SK-N-SH (cell line): ENCODE measurements at regions not wholly inside any gene's neighbourhood (a gene's known extent, or its start where the extent isn't known, plus 50 kb on each side); places are given as distances from the start of the nearest gene placed in this dataset.

Source experiments
- CTCF ChIA-PET: fragments of 300-600, 350-600 bp; formaldehyde crosslinking; extraction: SDS; loops from one replicate; lab custom pipeline; 2021; lab: Yijun Ruan, JAX
- POLR2A ChIA-PET: fragments of 350-600 bp; sonication (Branson Sonifier 250); formaldehyde crosslinking; extraction: SDS; loops from one replicate; lab custom pipeline; 2020; ENCODE audit warnings: antibody characterized with exemption, inconsistent platforms; lab: Yijun Ruan, JAX
- DNase-seq: peaks from one replicate; pipeline ENCODE4 v3.0.0; 2012
- H2AFZ ChIP-seq: fragments of 200-600 bp; sonication (generic); 2 replicates; pipeline ENCODE4 v1.8.1; 2016; ENCODE audit warnings: antibody characterized with exemption, mild to moderate bottlenecking, low read depth
- H3F3A ChIP-seq: fragments of 200-600 bp; sonication (generic); replicated peaks from 2 replicates; pipeline ENCODE3; 2016; ENCODE audit warnings: antibody characterized with exemption, mild to moderate bottlenecking; ENCODE audit not compliant: insufficient read depth
- H3K27ac ChIP-seq, 2 experiments: fragments of 200-500 bp in 1 of 2; fragments of 200-600 bp in 1 of 2; sonication (Bioruptor generic) in 1 of 2; sonication (generic), shearing (Covaris generic) in 1 of 2; 2 replicates each; pipeline versions ENCODE4 v1.5.1 to v1.6.1; 2014 to 2016; ENCODE audit warnings: low read depth in 2 of 2, inconsistent platforms in 1 of 2, low read length in 1 of 2, mild to moderate bottlenecking in 1 of 2, mixed read lengths in 1 of 2
- H3K27me3 ChIP-seq: fragments of 200-600 bp; sonication (generic), shearing (Covaris generic); 2 replicates; pipeline ENCODE4 v1.6.1; 2016; ENCODE audit warnings: mixed run types; ENCODE audit not compliant: insufficient read depth
- H3K36me3 ChIP-seq, 2 experiments: fragments of 200-500 bp in 1 of 2; fragments of 200-600 bp in 1 of 2; sonication (Bioruptor generic) in 1 of 2; sonication (generic) in 1 of 2; replicated peaks in 1 of 2; 2 replicates each; pipeline versions ENCODE3 to v1.5.1; 2014 to 2016; ENCODE audit warnings: low read length in 1 of 2, mild to moderate bottlenecking in 1 of 2; ENCODE audit not compliant: insufficient read depth in 2 of 2, control insufficient read depth in 1 of 2
- H3K4me1 ChIP-seq, 2 experiments: fragments of 200-500 bp in 1 of 2; fragments of 200-600 bp in 1 of 2; sonication (Bioruptor generic) in 1 of 2; sonication (generic), shearing (Covaris generic) in 1 of 2; 2 replicates each; pipeline versions ENCODE4 v1.5.1 to v1.6.1; 2014 to 2016; ENCODE audit warnings: low read depth in 1 of 2, low read length in 1 of 2, mixed run types in 1 of 2; ENCODE audit not compliant: insufficient read depth in 2 of 2, control insufficient read depth in 1 of 2
- H3K4me2 ChIP-seq: fragments of 200-600 bp; sonication (generic), shearing (Covaris generic); 2 replicates; pipeline ENCODE4 v1.6.1; 2017; ENCODE audit warnings: mixed run types
- H3K4me3 ChIP-seq, 2 experiments: fragments of 200-500 bp in 1 of 2; fragments of 200-600 bp in 1 of 2; sonication (Bioruptor generic) in 1 of 2; sonication (generic), shearing (Covaris generic) in 1 of 2; 2 replicates each; pipeline versions ENCODE4 v1.5.1 to v1.8.1; 2014 to 2016; ENCODE audit warnings: low read depth in 2 of 2, inconsistent platforms in 1 of 2, low read length in 1 of 2, mild to moderate bottlenecking in 1 of 2, mixed read lengths in 1 of 2, moderate library complexity in 1 of 2
- H3K79me2 ChIP-seq: fragments of 200-600 bp; sonication (generic); 2 replicates; pipeline ENCODE4 v1.8.1; 2017; ENCODE audit warnings: mild to moderate bottlenecking; ENCODE audit not compliant: insufficient read depth
- H3K9ac ChIP-seq: fragments of 200-600 bp; sonication (generic); 2 replicates; pipeline ENCODE4 v1.6.1; 2017; ENCODE audit warnings: mixed run types
- H3K9me2 ChIP-seq: fragments of 200-600 bp; sonication (generic); 2 replicates; pipeline ENCODE4 v1.6.1; 2017; ENCODE audit warnings: mixed run types
- H3K9me3 ChIP-seq: fragments of 200-600 bp; sonication (generic); 2 replicates; pipeline ENCODE4 v1.6.1; 2017; ENCODE audit warnings: mixed run types, mild to moderate bottlenecking, moderate library complexity
- H4K20me1 ChIP-seq: fragments of 200-600 bp; sonication (generic); 2 replicates; pipeline ENCODE4 v1.6.1; 2017; ENCODE audit warnings: mild to moderate bottlenecking, mixed run types; ENCODE audit not compliant: insufficient read depth
- ELF1 ChIP-seq: IDR thresholded peaks from 2 replicates; pipeline ENCODE4 v1.4.0; 2012
- EP300 ChIP-seq, 2 experiments: IDR thresholded peaks; 2 replicates each; pipeline versions ENCODE4 v1.4.0 to v1.6.1; 2012; ENCODE audit warnings: borderline replicate concordance in 1 of 2, low read depth in 1 of 2, low read length in 1 of 2
- EZH2phosphoT487 ChIP-seq: fragments of 200-600 bp; sonication (generic); IDR thresholded peaks from 2 replicates; pipeline ENCODE4 v1.6.1; 2017; ENCODE audit warnings: low read depth, mixed run types, mild to moderate bottlenecking, antibody characterized with exemption, moderate library complexity, borderline replicate concordance
- FOSL2 ChIP-seq: IDR thresholded peaks from 2 replicates; pipeline ENCODE4 v1.4.0; 2012; ENCODE audit warnings: low read depth, mild to moderate bottlenecking, moderate library complexity, borderline replicate concordance
- FOXM1 ChIP-seq: IDR thresholded peaks from 2 replicates; pipeline ENCODE4 v1.4.0; 2012; ENCODE audit warnings: low read depth, mild to moderate bottlenecking
- GABPA ChIP-seq: IDR thresholded peaks from 2 replicates; pipeline ENCODE4 v1.4.0; 2012; ENCODE audit warnings: low read depth, mild to moderate bottlenecking
- GATA2 ChIP-seq: sonication (generic); formaldehyde crosslinking; IDR thresholded peaks from 2 replicates; pipeline ENCODE4 v1.5.0; 2020; ENCODE audit warnings: mild to moderate bottlenecking, missing genetic modification reagents
- IRF3 ChIP-seq: fragments of 150-350 bp; IDR thresholded peaks from 2 replicates; pipeline ENCODE4 v1.6.1; 2016; ENCODE audit warnings: mild to moderate bottlenecking, low read depth, low read length
- MXI1 ChIP-seq: IDR thresholded peaks from 2 replicates; pipeline ENCODE4 v1.6.1; 2012; ENCODE audit warnings: mild to moderate bottlenecking, low read depth, low read length, improper control_type of control experiment
- NRF1 ChIP-seq: IDR thresholded peaks from 2 replicates; pipeline ENCODE4 v1.6.1; 2012; ENCODE audit warnings: low read depth, mild to moderate bottlenecking, low read length
- RFX5 ChIP-seq: IDR thresholded peaks from 2 replicates; pipeline ENCODE4 v1.6.1; 2012; ENCODE audit warnings: mild to moderate bottlenecking, improper control_type of control experiment, low read length
- SMC3 ChIP-seq: IDR thresholded peaks from 2 replicates; pipeline ENCODE4 v1.6.1; 2012; ENCODE audit warnings: low read depth, low read length, improper control_type of control experiment
- USF1 ChIP-seq: IDR thresholded peaks from 2 replicates; pipeline ENCODE4 v1.4.0; 2012; ENCODE audit warnings: low read depth, borderline replicate concordance
- YY1 ChIP-seq: IDR thresholded peaks from 2 replicates; pipeline ENCODE4 v1.4.0; 2012; ENCODE audit warnings: low read depth, mild to moderate bottlenecking
- WGBS: methylation state at CpG from one replicate; pipeline ENCODE4 v1.1.6; 2017; ENCODE audit warnings: low lambda C conversion rate; 5-methylcytosine and 5-hydroxymethylcytosine counted together
- TF ChIP-seq, protein P1 (sequence below): IDR thresholded peaks from 2 replicates; pipeline ENCODE4; 2012
- TF ChIP-seq, protein P2 (sequence below): IDR thresholded peaks from 2 replicates; pipeline ENCODE4 v1.6.1; 2012; ENCODE audit warnings: mild to moderate bottlenecking, low read depth, low read length, moderate library complexity
- TF ChIP-seq, protein P3 (sequence below): fragments of 150-350 bp; IDR thresholded peaks from 2 replicates; pipeline ENCODE4 v1.6.1; 2017; ENCODE audit warnings: antibody characterized with exemption, low read length, low read depth, borderline replicate concordance

GRCh38 chr7:46786221-46786954 is 795.5 kb downstream of the TNS3 start:
- Histone ChIP-seq H3K4me1 (peaks cover 0 to 15% of the 10 kb centered on the region in 2 experiments; a peak in 1 of 4 replicates), H3K4me3 (no peak overlapping the region), H2AFZ (no peak overlapping the region), H3K27ac (no peak overlapping the region), H3K9me2 (no peaks in the 10 kb centered on the region), H3K4me2 (no peak overlapping the region), H4K20me1 (no peaks in the 10 kb centered on the region), H3K27me3 (no peaks in the 10 kb centered on the region), H3K9ac (no peak overlapping the region), H3K9me3 (no peaks in the 10 kb centered on the region), H3K79me2 (no peaks in the 10 kb centered on the region), H3K36me3 (no peaks in the 10 kb centered on the region), H3F3A (no peaks in the 10 kb centered on the region)
- ChIA-PET CTCF (interaction anchor here (0.9 to 1.0 kb wide), 2 partner anchors 20 to 49 kb away, joined by 3 read pairs; no protein-coding TSS in a partner anchor), POLR2A (no interaction called here)
- TF ChIP-seq NRF1: no peak
- no peak for TF ChIP-seq GATA2 (CRISPR knock-in tag)
- TF ChIP-seq SMC3: no peak
- no peak for TF ChIP-seq FOXM1
- TF ChIP-seq IRF3: no peak
- TF ChIP-seq, protein P1, sequence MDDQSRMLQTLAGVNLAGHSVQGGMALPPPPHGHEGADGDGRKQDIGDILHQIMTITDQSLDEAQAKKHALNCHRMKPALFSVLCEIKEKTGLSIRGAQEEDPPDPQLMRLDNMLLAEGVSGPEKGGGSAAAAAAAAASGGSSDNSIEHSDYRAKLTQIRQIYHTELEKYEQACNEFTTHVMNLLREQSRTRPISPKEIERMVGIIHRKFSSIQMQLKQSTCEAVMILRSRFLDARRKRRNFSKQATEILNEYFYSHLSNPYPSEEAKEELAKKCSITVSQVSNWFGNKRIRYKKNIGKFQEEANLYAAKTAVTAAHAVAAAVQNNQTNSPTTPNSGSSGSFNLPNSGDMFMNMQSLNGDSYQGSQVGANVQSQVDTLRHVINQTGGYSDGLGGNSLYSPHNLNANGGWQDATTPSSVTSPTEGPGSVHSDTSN: no peak
- TF ChIP-seq, protein P2, sequence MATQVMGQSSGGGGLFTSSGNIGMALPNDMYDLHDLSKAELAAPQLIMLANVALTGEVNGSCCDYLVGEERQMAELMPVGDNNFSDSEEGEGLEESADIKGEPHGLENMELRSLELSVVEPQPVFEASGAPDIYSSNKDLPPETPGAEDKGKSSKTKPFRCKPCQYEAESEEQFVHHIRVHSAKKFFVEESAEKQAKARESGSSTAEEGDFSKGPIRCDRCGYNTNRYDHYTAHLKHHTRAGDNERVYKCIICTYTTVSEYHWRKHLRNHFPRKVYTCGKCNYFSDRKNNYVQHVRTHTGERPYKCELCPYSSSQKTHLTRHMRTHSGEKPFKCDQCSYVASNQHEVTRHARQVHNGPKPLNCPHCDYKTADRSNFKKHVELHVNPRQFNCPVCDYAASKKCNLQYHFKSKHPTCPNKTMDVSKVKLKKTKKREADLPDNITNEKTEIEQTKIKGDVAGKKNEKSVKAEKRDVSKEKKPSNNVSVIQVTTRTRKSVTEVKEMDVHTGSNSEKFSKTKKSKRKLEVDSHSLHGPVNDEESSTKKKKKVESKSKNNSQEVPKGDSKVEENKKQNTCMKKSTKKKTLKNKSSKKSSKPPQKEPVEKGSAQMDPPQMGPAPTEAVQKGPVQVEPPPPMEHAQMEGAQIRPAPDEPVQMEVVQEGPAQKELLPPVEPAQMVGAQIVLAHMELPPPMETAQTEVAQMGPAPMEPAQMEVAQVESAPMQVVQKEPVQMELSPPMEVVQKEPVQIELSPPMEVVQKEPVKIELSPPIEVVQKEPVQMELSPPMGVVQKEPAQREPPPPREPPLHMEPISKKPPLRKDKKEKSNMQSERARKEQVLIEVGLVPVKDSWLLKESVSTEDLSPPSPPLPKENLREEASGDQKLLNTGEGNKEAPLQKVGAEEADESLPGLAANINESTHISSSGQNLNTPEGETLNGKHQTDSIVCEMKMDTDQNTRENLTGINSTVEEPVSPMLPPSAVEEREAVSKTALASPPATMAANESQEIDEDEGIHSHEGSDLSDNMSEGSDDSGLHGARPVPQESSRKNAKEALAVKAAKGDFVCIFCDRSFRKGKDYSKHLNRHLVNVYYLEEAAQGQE: no peak
- no peak for TF ChIP-seq EP300 (IDR thresholded peaks at IDR 0.05; ENCODE audit: borderline replicate concordance in 1 of 2, low read depth in 1 of 2, low read length in 1 of 2)
- TF ChIP-seq USF1: no peak
- TF ChIP-seq MXI1: no peak
- TF ChIP-seq, protein P3, sequence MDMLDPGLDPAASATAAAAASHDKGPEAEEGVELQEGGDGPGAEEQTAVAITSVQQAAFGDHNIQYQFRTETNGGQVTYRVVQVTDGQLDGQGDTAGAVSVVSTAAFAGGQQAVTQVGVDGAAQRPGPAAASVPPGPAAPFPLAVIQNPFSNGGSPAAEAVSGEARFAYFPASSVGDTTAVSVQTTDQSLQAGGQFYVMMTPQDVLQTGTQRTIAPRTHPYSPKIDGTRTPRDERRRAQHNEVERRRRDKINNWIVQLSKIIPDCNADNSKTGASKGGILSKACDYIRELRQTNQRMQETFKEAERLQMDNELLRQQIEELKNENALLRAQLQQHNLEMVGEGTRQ: no peak
- no peak for TF ChIP-seq YY1
- TF ChIP-seq ELF1: no peak
- TF ChIP-seq EZH2phosphoT487: no peak
- no peak for TF ChIP-seq FOSL2
- no peak for TF ChIP-seq RFX5
- no peak for TF ChIP-seq GABPA
- 87% methylated on average over 8 of the region's 8 CpGs for WGBS
- no peak for DNase-seq
